ENCODE measurements at regions not wholly inside any gene's neighbourhood (a gene's known extent, or its start where the extent isn't known, plus 50 kb on each side); places are given as distances from the start of the nearest gene placed in this dataset.

GRCh38 chr15:87489902-87490665 lies 766.5 kb downstream of the NTRK3 start:
- TF ChIP-seq CTCF (conservative IDR thresholded peaks at IDR 0.05) (0 out of 2 replicates have a peak, but pooled peaks have one; percentile 4), ZFX (IDR thresholded peaks at IDR 0.05) (no peak)

All from C4-2B (cell line).